Neural progenitor cell (in vitro differentiated cells): ENCODE measurements at regions not wholly inside any gene's neighbourhood (a gene's known extent, or its start where the extent isn't known, plus 50 kb on each side); places are given as distances from the start of the nearest gene placed in this dataset.

Experiments
- DNase-seq: peaks from one replicate; pipeline ENCODE4 v3.0.0-alpha.2; 2016; ENCODE audit warnings: low spot score
- H2AFZ ChIP-seq: fragments of 200-600 bp; sonication (generic); replicated peaks from 2 replicates; pipeline ENCODE4 v1.6.1; 2016; ENCODE audit warnings: antibody characterized with exemption
- H3F3A ChIP-seq: fragments of 200-600 bp; sonication (generic); 2 replicates; pipeline ENCODE4 v1.6.1; 2016; ENCODE audit warnings: antibody characterized with exemption, low read depth
- H3K27ac ChIP-seq: fragments of 200-600 bp; sonication (generic); 2 replicates; pipeline ENCODE4 v1.5.1; 2016; ENCODE audit warnings: mild to moderate bottlenecking
- H3K27me3 ChIP-seq: fragments of 200-600 bp; sonication (generic); 2 replicates; pipeline ENCODE4 v1.6.1; 2016; ENCODE audit warnings: mild to moderate bottlenecking, moderate library complexity
- H3K36me3 ChIP-seq: fragments of 200-600 bp; sonication (generic); 2 replicates; pipeline ENCODE4 v1.5.1; 2016
- H3K4me1 ChIP-seq: fragments of 200-600 bp; sonication (generic); 2 replicates; pipeline ENCODE4 v1.6.1; 2016; ENCODE audit warnings: mixed run types
- H3K4me2 ChIP-seq: fragments of 200-600 bp; sonication (generic); 2 replicates; pipeline ENCODE4 v1.6.1; 2016
- H3K4me3 ChIP-seq: fragments of 200-600 bp; sonication (generic); 2 replicates; pipeline ENCODE4 v1.5.1; 2016
- H3K79me2 ChIP-seq: fragments of 200-600 bp; sonication (generic); 2 replicates; pipeline ENCODE4 v1.6.1; 2016; ENCODE audit warnings: low read depth
- H3K9ac ChIP-seq: fragments of 200-600 bp; sonication (generic); 2 replicates; pipeline ENCODE4 v1.6.1; 2016
- H3K9me3 ChIP-seq: fragments of 200-600 bp; sonication (generic); 2 replicates; pipeline ENCODE4 v1.5.1; 2016; ENCODE audit warnings: low read depth
- H4K20me1 ChIP-seq: fragments of 200-600 bp; sonication (generic); 2 replicates; pipeline ENCODE4 v1.6.1; 2016; ENCODE audit warnings: low read depth
- H3K27ac Mint-ChIP-seq: 3 replicates; pipeline ENCODE4 v1.8.0; 2021; ENCODE audit warnings: mixed read lengths
- H3K27me3 Mint-ChIP-seq: 2 replicates; pipeline ENCODE4 v1.8.0; 2022; ENCODE audit warnings: low read depth, mild to moderate bottlenecking, inconsistent platforms, moderate library complexity, mixed read lengths; ENCODE audit not compliant: insufficient read depth
- H3K36me3 Mint-ChIP-seq: 3 replicates; pipeline ENCODE4 v1.8.0; 2021; ENCODE audit warnings: mixed read lengths
- H3K4me1 Mint-ChIP-seq: 3 replicates; pipeline ENCODE4 v1.8.0; 2021; ENCODE audit warnings: mixed read lengths
- H3K4me3 Mint-ChIP-seq: 3 replicates; pipeline ENCODE4 v1.8.0; 2021; ENCODE audit warnings: mild to moderate bottlenecking, moderate library complexity, mixed read lengths
- H3K9me3 Mint-ChIP-seq: 3 replicates; pipeline ENCODE4 v1.8.0; 2020; ENCODE audit warnings: mixed read lengths
- CTCF ChIP-seq: fragments of 200-600 bp; sonication (generic); IDR thresholded peaks from 2 replicates; pipeline ENCODE4 v1.5.1; 2017; ENCODE audit warnings: antibody characterized with exemption, mild to moderate bottlenecking
- EZH2 ChIP-seq: fragments of 200-600 bp; sonication (generic); IDR thresholded peaks from 2 replicates; pipeline ENCODE4 v1.6.1; 2017; ENCODE audit warnings: antibody characterized with exemption, mild to moderate bottlenecking, moderate library complexity
- EZH2phosphoT487 ChIP-seq: fragments of 200-600 bp; sonication (generic); IDR thresholded peaks from 2 replicates; pipeline ENCODE4 v1.6.1; 2017; ENCODE audit warnings: antibody characterized with exemption

DNA sequence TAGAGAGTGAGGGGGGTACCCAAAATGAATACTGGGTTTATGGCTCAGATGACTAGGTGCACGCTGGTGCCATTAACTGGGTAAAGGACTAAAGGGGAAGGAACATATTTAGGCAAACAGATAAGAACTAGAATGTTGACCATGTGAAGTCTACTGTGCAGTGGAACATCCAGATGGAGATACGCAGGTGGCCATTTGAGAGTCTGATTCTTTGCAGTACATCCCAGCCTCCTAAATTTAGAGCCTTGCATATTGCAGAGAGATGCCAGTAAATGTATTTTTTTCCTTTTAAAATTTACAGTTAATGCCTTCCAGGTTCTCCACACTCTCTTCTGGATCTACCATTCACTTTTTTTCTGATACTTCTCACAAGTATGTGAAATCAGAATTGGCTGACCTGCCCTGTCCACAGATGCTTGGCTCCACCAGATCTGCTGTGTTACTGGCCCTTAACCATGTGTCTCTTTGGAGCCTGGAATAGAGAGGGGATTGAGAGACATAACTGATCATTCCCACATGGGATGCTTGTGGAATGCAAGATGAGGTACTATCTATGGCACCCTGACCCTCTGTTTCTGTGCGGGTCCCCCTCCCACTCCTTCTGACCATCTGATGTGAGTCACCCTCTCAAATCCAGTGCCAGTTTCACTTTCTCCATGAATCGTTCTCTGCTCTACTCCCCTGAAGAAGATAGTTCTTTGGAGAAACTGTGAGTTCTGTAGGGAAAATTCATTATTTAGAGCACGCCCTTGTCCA is 77.0 kb upstream of the NCAM1 start:
- Histone ChIP-seq H3K9me3 (no peaks in the 10 kb centered on the region), H3K27me3 (no peaks in the 10 kb centered on the region), H3K4me1 (no peaks in the 10 kb centered on the region), H3K79me2 (no peaks in the 10 kb centered on the region), H3K4me3 (no peak overlapping the region), H3K27ac (no peak overlapping the region), H3K4me2 (no peak overlapping the region), H3K36me3 (no peaks in the 10 kb centered on the region), H3K9ac (no peak overlapping the region), H3F3A (no peaks in the 10 kb centered on the region), H4K20me1 (no peaks in the 10 kb centered on the region), H2AFZ (no peak overlapping the region)
- no peak for DNase-seq
- no peak overlapping the region for H3K4me3 Mint-ChIP-seq
- H3K27me3 Mint-ChIP-seq: peaks cover under 1% of the 10 kb centered on the region
- no peak for TF ChIP-seq CTCF
- no peak for TF ChIP-seq EZH2
- TF ChIP-seq EZH2phosphoT487: no peak
- H3K9me3 Mint-ChIP-seq: no peaks in the 10 kb centered on the region
- H3K27ac Mint-ChIP-seq: no peak overlapping the region
- peaks cover 8% of the 10 kb centered on the region for H3K4me1 Mint-ChIP-seq
- no peaks in the 10 kb centered on the region for H3K36me3 Mint-ChIP-seq

DNA sequence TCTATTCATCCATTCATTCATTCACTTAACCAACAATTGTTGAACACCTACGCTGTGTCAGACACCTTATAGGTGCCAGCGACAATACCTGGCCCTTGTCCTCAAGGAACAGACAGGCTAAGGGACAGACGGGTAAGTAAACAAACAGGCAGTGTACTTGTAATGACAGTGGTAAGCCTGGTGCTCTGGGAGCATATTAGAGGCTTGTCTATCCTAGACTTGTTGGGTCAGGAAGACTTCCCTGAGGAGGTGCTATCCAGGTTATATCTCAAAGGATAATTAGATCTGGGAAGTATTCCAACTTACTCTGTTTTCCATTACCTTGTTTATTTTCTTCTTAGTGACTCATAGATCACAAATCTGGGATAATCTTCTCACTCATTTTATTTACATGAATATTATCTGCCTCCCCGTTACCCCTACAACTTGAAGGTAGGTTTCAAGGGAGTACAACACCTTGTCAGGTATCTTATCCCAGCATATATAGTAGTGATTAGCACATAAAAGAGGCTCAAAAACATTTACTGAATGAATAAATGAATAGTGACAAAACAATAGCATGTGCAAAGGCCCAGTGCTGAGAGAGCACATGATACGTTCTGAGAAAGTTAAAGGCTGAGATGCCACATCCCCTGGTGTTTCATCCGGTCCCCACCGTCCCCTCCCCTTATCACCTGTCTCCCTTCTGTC is 75.3 kb upstream of the NCAM1 start:
- no peak for DNase-seq
- no peaks in the 10 kb centered on the region for H4K20me1 ChIP-seq
- no peak overlapping the region for H3K27ac ChIP-seq
- H3K4me3 ChIP-seq: no peak overlapping the region
- no peak overlapping the region for H3K4me3 Mint-ChIP-seq
- no peaks in the 10 kb centered on the region for H3K27me3 ChIP-seq
- H3K27ac Mint-ChIP-seq: no peak overlapping the region
- no peaks in the 10 kb centered on the region for H3K36me3 Mint-ChIP-seq
- H3K9me3 ChIP-seq: no peaks in the 10 kb centered on the region
- H3K9ac ChIP-seq: no peak overlapping the region
- no peaks in the 10 kb centered on the region for H3K27me3 Mint-ChIP-seq
- no peaks in the 10 kb centered on the region for H3K9me3 Mint-ChIP-seq
- H3K4me1 Mint-ChIP-seq: peaks cover 8% of the 10 kb centered on the region
- no peaks in the 10 kb centered on the region for H3K4me1 ChIP-seq
- H3K79me2 ChIP-seq: no peaks in the 10 kb centered on the region
- no peaks in the 10 kb centered on the region for H3K36me3 ChIP-seq
- no peaks in the 10 kb centered on the region for H3F3A ChIP-seq
- H3K4me2 ChIP-seq: no peak overlapping the region
- TF ChIP-seq CTCF (no peak), EZH2 (no peak), EZH2phosphoT487 (no peak)
- H2AFZ ChIP-seq: no peak overlapping the region

DNA sequence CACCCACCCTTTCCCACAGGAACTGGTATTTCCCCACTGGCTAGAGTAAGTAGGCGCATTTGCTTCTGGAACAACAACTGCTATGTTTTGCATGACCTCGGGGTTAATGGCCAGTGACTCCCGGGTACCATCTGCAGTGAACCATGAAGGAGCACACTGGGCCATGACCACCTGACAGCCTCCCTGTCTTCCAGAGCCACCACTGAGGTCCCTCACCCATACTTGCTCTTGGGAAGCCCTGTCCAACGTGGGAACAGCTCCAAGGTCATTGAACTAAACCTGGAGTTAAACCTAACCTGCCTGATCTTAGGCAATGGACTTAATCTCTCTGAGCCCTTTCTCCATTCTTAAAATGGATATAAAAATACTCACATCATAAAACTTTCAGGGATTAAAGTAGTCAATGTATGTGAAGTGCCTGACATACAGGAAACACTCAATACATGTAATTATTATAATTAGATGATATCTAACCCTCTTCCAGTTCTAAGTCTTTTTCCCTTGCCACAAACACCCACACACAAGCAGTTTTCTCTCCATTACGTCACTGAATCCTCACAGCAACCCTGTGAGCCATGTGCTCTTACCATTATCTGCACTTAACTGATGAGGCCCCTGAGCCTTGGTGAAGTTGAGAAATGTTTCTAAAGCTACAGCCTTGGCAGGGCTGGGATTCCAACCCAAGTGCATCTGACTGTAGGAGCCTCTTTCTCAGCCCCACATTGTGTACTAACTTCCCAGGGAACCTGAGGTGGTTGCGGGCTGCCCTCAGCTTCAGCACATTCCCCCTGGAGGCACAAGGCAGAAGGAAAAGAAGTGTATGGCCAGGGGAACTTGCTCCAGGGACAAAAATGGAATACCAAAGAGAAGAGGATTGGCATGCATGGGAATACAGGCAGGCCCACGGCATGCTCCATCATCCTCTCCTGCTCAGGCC is 74.5 kb upstream of the NCAM1 start:
- H3K9me3 Mint-ChIP-seq: no peaks in the 10 kb centered on the region
- peaks cover 1% of the 10 kb centered on the region for H3K4me1 Mint-ChIP-seq
- no peaks in the 10 kb centered on the region for H3K9me3 ChIP-seq
- H3K27ac ChIP-seq: no peak overlapping the region
- no peaks in the 10 kb centered on the region for H3K36me3 ChIP-seq
- H3K27me3 ChIP-seq: no peaks in the 10 kb centered on the region
- no peak overlapping the region for H3K4me2 ChIP-seq
- H3K27me3 Mint-ChIP-seq: no peaks in the 10 kb centered on the region
- no peak overlapping the region for H3K27ac Mint-ChIP-seq
- no peak overlapping the region for H2AFZ ChIP-seq
- H4K20me1 ChIP-seq: no peaks in the 10 kb centered on the region
- H3K9ac ChIP-seq: no peak overlapping the region
- no peak for TF ChIP-seq CTCF
- TF ChIP-seq EZH2: no peak
- no peak for TF ChIP-seq EZH2phosphoT487
- no peak for DNase-seq
- no peak overlapping the region for H3K4me3 Mint-ChIP-seq
- no peaks in the 10 kb centered on the region for H3K4me1 ChIP-seq
- no peak overlapping the region for H3K4me3 ChIP-seq
- H3F3A ChIP-seq: no peaks in the 10 kb centered on the region
- no peaks in the 10 kb centered on the region for H3K36me3 Mint-ChIP-seq
- no peaks in the 10 kb centered on the region for H3K79me2 ChIP-seq
